NCI-H510A treated with DMSO at 0.1 percent for 48 hours (cell line): ENCODE measurements at regions not wholly inside any gene's neighbourhood (a gene's known extent, or its start where the extent isn't known, plus 50 kb on each side); places are given as distances from the start of the nearest gene placed in this dataset.
A peak's percentile ranks its signal among the peaks of the same experiment; 100 is the strongest.

Source experiments
- DNase-seq: peaks from one replicate; lab custom pipeline; 2025; lab: John Stamatoyannopoulos, UW

GRCh38 chr3:13266005-13266404, 154.1 kb downstream of the NUP210 start:
- no peak for DNase-seq

- no peak for DNase-seq
Observed at GRCh38 chr3:13265507-13265906, 154.6 kb downstream of the NUP210 start.

GRCh38 chr3:13265016-13265415, 155.1 kb downstream of the NUP210 start:
- DNase-seq, result no peak

- DNase-seq, result no peak
Observed at GRCh38 chr3:13264468-13264795, 155.7 kb downstream of the NUP210 start.

GRCh38 chr3:13263770-13264467, 156.2 kb downstream of the NUP210 start:
- DNase-seq, result no peak

- no peak for DNase-seq
Observed at GRCh38 chr3:13262493-13263211, 157.5 kb downstream of the NUP210 start.

- DNase-seq, result no peak
Observed at GRCh38 chr3:13261892-13262291, 158.2 kb downstream of the NUP210 start.

- DNase-seq, result no peak
Observed at GRCh38 chr3:13261104-13261830, 158.9 kb downstream of the NUP210 start.

- DNase-seq, result no peak
Observed at GRCh38 chr3:13260259-13261103, 159.6 kb downstream of the NUP210 start.

GRCh38 chr3:13259831-13260230, 160.3 kb downstream of the NUP210 start:
- DNase-seq, result no peak

- no peak for DNase-seq
Observed at GRCh38 chr3:13258986-13259514, 161.1 kb downstream of the NUP210 start.

GRCh38 chr3:13258280-13258679, 161.8 kb downstream of the NUP210 start:
- DNase-seq, result no peak

- DNase-seq, result no peak
Observed at GRCh38 chr3:13257666-13258065, 162.5 kb downstream of the NUP210 start.

GRCh38 chr3:13256845-13257244, 163.3 kb downstream of the NUP210 start:
- DNase-seq, result no peak

GRCh38 chr3:13254028-13254951, 165.8 kb downstream of the NUP210 start:
- DNase-seq, result peak; percentile 57

GRCh38 chr3:13253208-13253937, 166.7 kb downstream of the NUP210 start:
- DNase-seq, result no peak

GRCh38 chr3:13252207-13252606, 167.9 kb downstream of the NUP210 start:
- no peak for DNase-seq

- DNase-seq, result no peak
Observed at GRCh38 chr3:13251166-13251903, 168.8 kb downstream of the NUP210 start.

- no peak for DNase-seq
Observed at GRCh38 chr3:13249664-13250390, 170.3 kb downstream of the NUP210 start.
